Left colon (tissue), 2 donors: ENCODE measurements at regions not wholly inside any gene's neighbourhood (a gene's known extent, or its start where the extent isn't known, plus 50 kb on each side); places are given as distances from the start of the nearest gene placed in this dataset.

Source experiments
- ATAC-seq: fragments of 200-7000 bp; cut with Tn5 transposase; one replicate; pipeline ENCODE4 v1.9.1; 2020; ENCODE audit warnings: mild to moderate bottlenecking, moderate library complexity
- DNase-seq, 2 donors: peaks; one replicate each; pipeline ENCODE4 v3.0.0-alpha.2; 2020
- intact Hi-C, 2 donors: fragments of 100-400 bp; cut with DNase I in 1 of 2; cut with micrococcal nuclease in 1 of 2; formaldehyde crosslinking; loops; one replicate each; pipeline versions ENCODE4 v1.11.2 to v1.14.0; 2022; cut with DNase I, micrococcal nuclease
- donor health status: DM: no; HTN: no; CAD: no.
- donor health status: DM: yes; HTN: yes; CAD: no.

- DNase-seq (no peak), ATAC-seq (no peak)
- intact Hi-C loops = no loop called here
Observed at GRCh38 chr10:130557181-130557845, 421.1 kb downstream of the GLRX3 start.

- no peak for ATAC-seq
- DNase-seq = no peak
- intact Hi-C loops = no loop called here
Observed at GRCh38 chr10:130558746-130559546, 422.8 kb downstream of the GLRX3 start.

GRCh38 chr10:130559547-130559880 lies 423.3 kb downstream of the GLRX3 start:
- no peak for DNase-seq
- intact Hi-C loops = no loop called here
- no peak for ATAC-seq

- ATAC-seq = no peak
- DNase-seq = no peak
- intact Hi-C loops = no loop called here
Observed at GRCh38 chr10:130560116-130560515, 423.9 kb downstream of the GLRX3 start.

- ATAC-seq (no peak), DNase-seq (no peak)
- intact Hi-C loops = no loop called here
Observed at GRCh38 chr10:130560573-130560972, 424.4 kb downstream of the GLRX3 start.

- DNase-seq = no peak
- intact Hi-C loops = no loop called here
- no peak for ATAC-seq
Observed at GRCh38 chr10:130561681-130562080, 425.5 kb downstream of the GLRX3 start.

- DNase-seq = no peak
- no peak for ATAC-seq
- intact Hi-C loops = no loop called here
Observed at GRCh38 chr10:130567011-130567410, 430.8 kb downstream of the GLRX3 start.

- intact Hi-C loops = no loop called here
- DNase-seq (no peak), ATAC-seq (no peak)
Observed at GRCh38 chr10:130567436-130567835, 431.2 kb downstream of the GLRX3 start.

- ATAC-seq = no peak
Observed at GRCh38 chr10:130568246-130568645, 432.1 kb downstream of the GLRX3 start.

GRCh38 chr10:130570074-130570473 lies 433.9 kb downstream of the GLRX3 start:
- DNase-seq = no peak
- ATAC-seq = no peak
- intact Hi-C loops = no loop called here

More at GRCh38 chr10:130568246-130568645, 432.1 kb downstream of the GLRX3 start:
- DNase-seq = no peak
- intact Hi-C loops = no loop called here

GRCh38 chr10:130571674-130572073 lies 435.5 kb downstream of the GLRX3 start:
- intact Hi-C loops = no loop called here
- ATAC-seq (no peak), DNase-seq (no peak)

GRCh38 chr10:130573446-130573845 lies 437.3 kb downstream of the GLRX3 start:
- intact Hi-C loops = no loop called here
- DNase-seq (no peak), ATAC-seq (no peak)

- no peak for ATAC-seq
- DNase-seq = no peak
- intact Hi-C loops = no loop called here
Observed at GRCh38 chr10:130575756-130576285, 439.6 kb downstream of the GLRX3 start.

GRCh38 chr10:130576427-130576826 lies 440.2 kb downstream of the GLRX3 start:
- intact Hi-C loops = no loop called here
- DNase-seq (no peak), ATAC-seq (no peak)

- intact Hi-C loops = no loop called here
- ATAC-seq (no peak), DNase-seq (no peak)
Observed at GRCh38 chr10:130577039-130577438, 440.8 kb downstream of the GLRX3 start.

- intact Hi-C loops = no loop called here
- no peak for DNase-seq
- ATAC-seq = no peak
Observed at GRCh38 chr10:130578532-130579289, 442.5 kb downstream of the GLRX3 start.

- ATAC-seq (no peak), DNase-seq (no peak)
- intact Hi-C loops = no loop called here
Observed at GRCh38 chr10:130579913-130580312, 443.7 kb downstream of the GLRX3 start.

GRCh38 chr10:130580975-130581374 lies 444.8 kb downstream of the GLRX3 start:
- intact Hi-C loops = no loop called here
- ATAC-seq (no peak), DNase-seq (no peak)

- no peak for DNase-seq
- ATAC-seq = no peak
- intact Hi-C loops = no loop called here
Observed at GRCh38 chr10:130587718-130588117, 451.5 kb downstream of the GLRX3 start.

- intact Hi-C loops = no loop called here
- ATAC-seq (no peak), DNase-seq (no peak)
Observed at GRCh38 chr10:130606001-130606405, 469.8 kb downstream of the GLRX3 start.
